ENCODE measurements at regions not wholly inside any gene's neighbourhood (a gene's known extent, or its start where the extent isn't known, plus 50 kb on each side); places are given as distances from the start of the nearest gene placed in this dataset.
A peak's percentile ranks its signal among the peaks of the same experiment; 100 is the strongest.

DNA sequence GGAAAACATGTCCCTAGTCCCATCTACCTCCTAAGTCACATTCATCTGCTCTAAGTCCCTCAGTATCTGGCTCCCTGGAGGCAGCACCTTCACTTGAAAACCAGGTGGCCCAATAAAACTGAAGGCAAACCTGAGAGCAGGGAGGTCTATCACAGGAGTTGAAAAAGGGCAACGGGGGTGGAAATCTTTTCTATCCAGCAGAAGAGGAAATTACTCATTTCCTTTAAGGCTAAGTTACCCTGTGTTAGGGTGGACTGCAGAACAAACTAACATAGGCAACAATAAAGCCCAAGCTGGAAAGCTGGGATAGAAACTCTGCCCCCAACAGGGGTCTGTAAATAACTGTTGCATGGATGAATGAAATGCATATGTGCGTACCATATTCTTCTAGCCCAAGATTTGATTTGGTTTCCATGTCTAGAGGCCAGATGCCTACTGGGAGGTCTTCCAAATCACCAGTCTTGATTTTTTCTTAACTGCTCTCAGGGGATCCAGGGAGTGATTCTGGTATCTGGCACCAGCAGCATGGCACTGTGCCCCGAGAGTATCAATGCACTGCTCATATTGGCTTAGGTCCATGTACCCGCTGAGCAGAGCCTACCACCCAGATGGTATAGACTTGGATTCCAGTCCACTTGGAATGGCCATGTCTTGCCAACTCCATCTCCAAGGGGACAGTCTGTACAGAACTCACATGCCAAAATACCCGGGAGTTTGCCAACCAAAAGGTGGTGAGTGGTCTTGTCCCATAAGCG is 350.0 kb upstream of the NCAM1 start:
- in situ Hi-C loops (cut with HindIII; ENCODE audit: low sequenced_read_pairs): no loop called here
- H3K4me3 ChIP-seq (ENCODE audit: low read depth, low read length): no peak overlapping the region
- peak; percentile 22 for DNase-seq (ENCODE audit: low read depth, low spot score)
- TF ChIP-seq, protein P1, sequence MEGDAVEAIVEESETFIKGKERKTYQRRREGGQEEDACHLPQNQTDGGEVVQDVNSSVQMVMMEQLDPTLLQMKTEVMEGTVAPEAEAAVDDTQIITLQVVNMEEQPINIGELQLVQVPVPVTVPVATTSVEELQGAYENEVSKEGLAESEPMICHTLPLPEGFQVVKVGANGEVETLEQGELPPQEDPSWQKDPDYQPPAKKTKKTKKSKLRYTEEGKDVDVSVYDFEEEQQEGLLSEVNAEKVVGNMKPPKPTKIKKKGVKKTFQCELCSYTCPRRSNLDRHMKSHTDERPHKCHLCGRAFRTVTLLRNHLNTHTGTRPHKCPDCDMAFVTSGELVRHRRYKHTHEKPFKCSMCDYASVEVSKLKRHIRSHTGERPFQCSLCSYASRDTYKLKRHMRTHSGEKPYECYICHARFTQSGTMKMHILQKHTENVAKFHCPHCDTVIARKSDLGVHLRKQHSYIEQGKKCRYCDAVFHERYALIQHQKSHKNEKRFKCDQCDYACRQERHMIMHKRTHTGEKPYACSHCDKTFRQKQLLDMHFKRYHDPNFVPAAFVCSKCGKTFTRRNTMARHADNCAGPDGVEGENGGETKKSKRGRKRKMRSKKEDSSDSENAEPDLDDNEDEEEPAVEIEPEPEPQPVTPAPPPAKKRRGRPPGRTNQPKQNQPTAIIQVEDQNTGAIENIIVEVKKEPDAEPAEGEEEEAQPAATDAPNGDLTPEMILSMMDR (IDR thresholded peaks at IDR 0.05; ENCODE audit: low read depth, low read length): no peak

DNA sequence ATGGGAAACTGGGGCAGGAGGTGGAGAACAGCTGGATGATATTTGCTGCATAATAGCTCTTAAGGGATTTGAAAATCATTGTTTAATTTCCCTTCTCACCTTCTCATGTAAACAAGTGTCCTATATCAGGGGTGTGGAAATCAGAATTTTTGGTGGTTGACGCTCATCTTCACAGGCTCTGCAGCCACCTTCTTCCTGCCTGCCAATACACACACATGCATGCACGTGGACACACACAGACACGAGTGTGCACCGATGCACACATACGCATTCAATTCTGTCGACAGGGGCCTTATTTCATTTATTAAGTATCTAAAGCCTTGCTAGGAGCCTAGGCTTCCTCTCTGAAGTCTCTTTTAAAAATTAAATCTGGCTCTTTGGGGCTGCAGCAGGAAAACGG is 349.4 kb upstream of the NCAM1 start:
- H3K4me3 ChIP-seq (ENCODE audit: low read depth, low read length): no peak overlapping the region
- TF ChIP-seq, protein P1 (IDR thresholded peaks at IDR 0.05; ENCODE audit: low read depth, low read length): no peak
- no peak for DNase-seq (ENCODE audit: low read depth, low spot score)
- in situ Hi-C loops (cut with HindIII; ENCODE audit: low sequenced_read_pairs): no loop called here

GRCh38 chr11:112612250-112612849 is 348.9 kb upstream of the NCAM1 start:
- no peak overlapping the region for H3K4me3 ChIP-seq (ENCODE audit: low read depth, low read length)
- DNase-seq (ENCODE audit: low read depth, low spot score): no peak
- TF ChIP-seq, protein P1 (IDR thresholded peaks at IDR 0.05; ENCODE audit: low read depth, low read length): no peak
- in situ Hi-C loops (cut with HindIII; ENCODE audit: low sequenced_read_pairs): no loop called here

- H3K4me3 ChIP-seq (ENCODE audit: low read depth, low read length): no peak overlapping the region
- TF ChIP-seq, protein P1 (IDR thresholded peaks at IDR 0.05; ENCODE audit: low read depth, low read length): no peak
- in situ Hi-C loops (cut with HindIII; ENCODE audit: low sequenced_read_pairs): no loop called here
- peak; percentile 75 for DNase-seq (ENCODE audit: low read depth, low spot score)
Measured at GRCh38 chr11:112613051-112613972, 347.9 kb upstream of the NCAM1 start.

- in situ Hi-C loops (cut with HindIII; ENCODE audit: low sequenced_read_pairs): no loop called here
Measured at GRCh38 chr11:112614605-112615004, 346.6 kb upstream of the NCAM1 start.

GRCh38 chr11:112615238-112615637 is 346.0 kb upstream of the NCAM1 start:
- TF ChIP-seq, protein P1 (IDR thresholded peaks at IDR 0.05; ENCODE audit: low read depth, low read length): no peak
- in situ Hi-C loops (cut with HindIII; ENCODE audit: low sequenced_read_pairs): no loop called here
- no peak for DNase-seq (ENCODE audit: low read depth, low spot score)
- no peak overlapping the region for H3K4me3 ChIP-seq (ENCODE audit: low read depth, low read length)

More at GRCh38 chr11:112614605-112615004, 346.6 kb upstream of the NCAM1 start:
- H3K4me3 ChIP-seq (ENCODE audit: low read depth, low read length): no peak overlapping the region
- TF ChIP-seq, protein P1 (IDR thresholded peaks at IDR 0.05; ENCODE audit: low read depth, low read length): no peak
- no peak for DNase-seq (ENCODE audit: low read depth, low spot score)
